Ascending aorta (tissue), 2 donors: ENCODE measurements at regions not wholly inside any gene's neighbourhood (a gene's known extent, or its start where the extent isn't known, plus 50 kb on each side); places are given as distances from the start of the nearest gene placed in this dataset.
"Not testable (repeated sequence)": the region's sequence is repeated elsewhere in the genome, so short reads cannot be mapped to it uniquely, and the experiment has no call there.

ENCODE experiments used
- DNase-seq, 2 donors: peaks; one replicate each; pipeline ENCODE4 v3.0.0-alpha.2; 2019; ENCODE audit warnings: low spot score in 2 of 2
- H3K27ac ChIP-seq, 2 donors: fragments of 200-600 bp; sonication (generic); one replicate each; pipeline ENCODE4 v1.5.1; 2016 to 2017; ENCODE audit warnings: mild to moderate bottlenecking in 1 of 2
- H3K27me3 ChIP-seq: fragments of 200-600 bp; sonication (generic); one replicate; pipeline ENCODE4 v1.5.1; 2017
- H3K36me3 ChIP-seq, 2 donors: fragments of 200-600 bp; sonication (generic); one replicate each; pipeline ENCODE4 v1.5.1; 2016
- H3K4me1 ChIP-seq, 2 donors: fragments of 200-600 bp; sonication (generic); one replicate each; pipeline ENCODE4 v1.5.1; 2016 to 2017; ENCODE audit warnings: mild to moderate bottlenecking in 1 of 2
- H3K4me3 ChIP-seq, 2 donors: fragments of 200-600 bp; sonication (generic); one replicate each; pipeline ENCODE4 v1.5.1; 2016 to 2017; ENCODE audit warnings: mild to moderate bottlenecking in 1 of 2
- H3K9me3 ChIP-seq, 2 donors: fragments of 200-600 bp; sonication (generic); one replicate each; pipeline ENCODE4 v1.5.1; 2016
- CTCF ChIP-seq, 3 experiments: fragments of 200-600 bp in 2 of 3; fragments of 450-650 bp in 1 of 3; sonication (generic) in 2 of 3; IDR thresholded peaks; one replicate each; pipeline ENCODE4 v1.5.1; 2016 to 2019; ENCODE audit warnings: antibody characterized with exemption in 3 of 3, mild to moderate bottlenecking in 1 of 3, moderate library complexity in 1 of 3
- intact Hi-C: fragments of 100-400 bp; cut with DNase I; formaldehyde crosslinking; loops from one replicate; pipeline ENCODE4 v1.15.1; 2023

GRCh38 chr6:109912952-109913351 is 65.2 kb upstream of the GPR6 start:
- Histone ChIP-seq H3K4me1 (no peaks in the 10 kb centered on the region), H3K9me3 (no peaks in the 10 kb centered on the region), H3K36me3 (no peaks in the 10 kb centered on the region), H3K27me3 (no peaks in the 10 kb centered on the region), H3K27ac (no peak overlapping the region), H3K4me3 (no peak overlapping the region)
- TF ChIP-seq CTCF (IDR thresholded peaks at IDR 0.05), result no peak
- intact Hi-C loops, result no loop called here
- DNase-seq, result no peak

- H3K4me1 ChIP-seq, intact Hi-C loops, H3K27me3 ChIP-seq, H3K4me3 ChIP-seq, H3K27ac ChIP-seq, H3K9me3 ChIP-seq, H3K36me3 ChIP-seq, DNase-seq: not testable (repeated sequence)
Measured at GRCh38 chr6:109915748-109916147, 62.4 kb upstream of the GPR6 start.

- H3K36me3 ChIP-seq, result no peaks in the 10 kb centered on the region
- DNase-seq, result no peak
- intact Hi-C loops, result no loop called here
- H3K4me3 ChIP-seq, result no peak overlapping the region
- H3K27ac ChIP-seq, result no peak overlapping the region
- H3K4me1 ChIP-seq, result no peaks in the 10 kb centered on the region
- TF ChIP-seq CTCF (IDR thresholded peaks at IDR 0.05), result no peak
- no peaks in the 10 kb centered on the region for H3K9me3 ChIP-seq
- H3K27me3 ChIP-seq, result no peaks in the 10 kb centered on the region
Measured at GRCh38 chr6:109916759-109917158, 61.4 kb upstream of the GPR6 start.

- no peaks in the 10 kb centered on the region for H3K27me3 ChIP-seq
- no peaks in the 10 kb centered on the region for H3K36me3 ChIP-seq
- no peaks in the 10 kb centered on the region for H3K9me3 ChIP-seq
- H3K4me1 ChIP-seq, result no peaks in the 10 kb centered on the region
- TF ChIP-seq CTCF (IDR thresholded peaks at IDR 0.05), result no peak
- H3K4me3 ChIP-seq, result no peak overlapping the region
- DNase-seq, result no peak
- H3K27ac ChIP-seq, result no peak overlapping the region
- intact Hi-C loops, result no loop called here
Measured at GRCh38 chr6:109918227-109918626, 59.9 kb upstream of the GPR6 start.

GRCh38 chr6:109920911-109921310 is 57.2 kb upstream of the GPR6 start:
- DNase-seq, result no peak
- intact Hi-C loops, result no loop called here
- H3K27ac ChIP-seq, result no peak overlapping the region
- H3K4me3 ChIP-seq, result no peak overlapping the region
- H3K4me1 ChIP-seq, result no peaks in the 10 kb centered on the region
- no peak for TF ChIP-seq CTCF (IDR thresholded peaks at IDR 0.05)
- H3K27me3 ChIP-seq, result no peaks in the 10 kb centered on the region
- no peaks in the 10 kb centered on the region for H3K9me3 ChIP-seq
- no peaks in the 10 kb centered on the region for H3K36me3 ChIP-seq

- Histone ChIP-seq H3K27ac (no peak overlapping the region), H3K36me3 (no peaks in the 10 kb centered on the region), H3K4me1 (no peaks in the 10 kb centered on the region), H3K9me3 (no peaks in the 10 kb centered on the region), H3K27me3 (no peaks in the 10 kb centered on the region), H3K4me3 (no peak overlapping the region)
- TF ChIP-seq CTCF (IDR thresholded peaks at IDR 0.05), result no peak
- no peak for DNase-seq
- intact Hi-C loops, result no loop called here
Measured at GRCh38 chr6:109922851-109923250, 55.3 kb upstream of the GPR6 start.
